C4-2B (cell line): ENCODE measurements at regions not wholly inside any gene's neighbourhood (a gene's known extent, or its start where the extent isn't known, plus 50 kb on each side); places are given as distances from the start of the nearest gene placed in this dataset.

Experiments used
- H3K27ac ChIP-seq: fragments of 450-650 bp; 2 replicates; pipeline ENCODE4 v1.5.1; 2017
- ZFX ChIP-seq: fragments of 450-650 bp; IDR thresholded peaks from 2 replicates; pipeline ENCODE4 v1.6.1; 2017
- TF ChIP-seq, protein P1 (sequence below): fragments of 450-650 bp; conservative IDR thresholded peaks from 2 replicates; pipeline ENCODE4 v1.5.1; 2017; ENCODE audit warnings: mild to moderate bottlenecking

DNA sequence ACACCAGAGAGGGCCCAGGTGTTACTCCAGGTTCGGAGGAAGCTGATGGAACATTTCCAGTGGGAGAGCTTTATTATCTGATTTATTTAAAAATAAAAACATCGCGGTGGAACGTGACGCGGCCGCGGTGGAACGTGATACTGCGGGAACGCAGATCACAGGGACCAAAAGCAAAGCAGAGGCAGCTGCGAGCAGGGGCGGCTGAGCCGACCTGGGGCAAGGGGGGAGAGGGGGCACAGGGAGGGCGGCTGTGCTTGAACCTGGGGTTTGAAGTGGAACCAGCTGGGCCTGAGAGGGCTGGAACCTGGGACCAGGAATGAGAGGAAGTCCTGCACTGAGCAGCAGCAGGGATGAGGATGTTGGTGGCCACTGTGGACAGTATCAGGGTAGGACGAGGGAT, 583.5 kb upstream of the SALL3 start:
- H3K27ac ChIP-seq: no peak overlapping the region
- TF ChIP-seq, protein P1, sequence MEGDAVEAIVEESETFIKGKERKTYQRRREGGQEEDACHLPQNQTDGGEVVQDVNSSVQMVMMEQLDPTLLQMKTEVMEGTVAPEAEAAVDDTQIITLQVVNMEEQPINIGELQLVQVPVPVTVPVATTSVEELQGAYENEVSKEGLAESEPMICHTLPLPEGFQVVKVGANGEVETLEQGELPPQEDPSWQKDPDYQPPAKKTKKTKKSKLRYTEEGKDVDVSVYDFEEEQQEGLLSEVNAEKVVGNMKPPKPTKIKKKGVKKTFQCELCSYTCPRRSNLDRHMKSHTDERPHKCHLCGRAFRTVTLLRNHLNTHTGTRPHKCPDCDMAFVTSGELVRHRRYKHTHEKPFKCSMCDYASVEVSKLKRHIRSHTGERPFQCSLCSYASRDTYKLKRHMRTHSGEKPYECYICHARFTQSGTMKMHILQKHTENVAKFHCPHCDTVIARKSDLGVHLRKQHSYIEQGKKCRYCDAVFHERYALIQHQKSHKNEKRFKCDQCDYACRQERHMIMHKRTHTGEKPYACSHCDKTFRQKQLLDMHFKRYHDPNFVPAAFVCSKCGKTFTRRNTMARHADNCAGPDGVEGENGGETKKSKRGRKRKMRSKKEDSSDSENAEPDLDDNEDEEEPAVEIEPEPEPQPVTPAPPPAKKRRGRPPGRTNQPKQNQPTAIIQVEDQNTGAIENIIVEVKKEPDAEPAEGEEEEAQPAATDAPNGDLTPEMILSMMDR: no peak
- TF ChIP-seq ZFX: no peak

DNA sequence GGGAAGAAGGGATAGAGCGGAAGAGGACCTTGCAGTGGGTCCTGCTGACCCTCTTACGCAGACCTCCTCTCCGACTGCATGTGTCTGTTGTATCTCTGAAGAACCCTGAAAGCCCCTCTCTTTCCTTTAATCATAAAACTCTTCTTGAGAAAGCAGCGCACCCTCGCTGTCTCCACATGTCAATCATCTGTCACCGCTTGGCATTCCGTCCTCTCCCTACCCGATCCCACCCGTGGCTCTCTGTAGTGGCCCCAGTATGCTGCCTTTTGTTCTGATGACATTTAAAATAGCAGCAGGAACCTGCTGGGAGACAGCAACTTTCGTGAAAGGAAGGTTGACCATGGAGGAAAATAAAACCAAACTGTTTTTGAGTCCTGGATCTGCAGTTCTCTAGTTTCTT, 582.9 kb upstream of the SALL3 start:
- TF ChIP-seq ZFX: no peak
- TF ChIP-seq, protein P1: no peak
- no peak overlapping the region for H3K27ac ChIP-seq

DNA sequence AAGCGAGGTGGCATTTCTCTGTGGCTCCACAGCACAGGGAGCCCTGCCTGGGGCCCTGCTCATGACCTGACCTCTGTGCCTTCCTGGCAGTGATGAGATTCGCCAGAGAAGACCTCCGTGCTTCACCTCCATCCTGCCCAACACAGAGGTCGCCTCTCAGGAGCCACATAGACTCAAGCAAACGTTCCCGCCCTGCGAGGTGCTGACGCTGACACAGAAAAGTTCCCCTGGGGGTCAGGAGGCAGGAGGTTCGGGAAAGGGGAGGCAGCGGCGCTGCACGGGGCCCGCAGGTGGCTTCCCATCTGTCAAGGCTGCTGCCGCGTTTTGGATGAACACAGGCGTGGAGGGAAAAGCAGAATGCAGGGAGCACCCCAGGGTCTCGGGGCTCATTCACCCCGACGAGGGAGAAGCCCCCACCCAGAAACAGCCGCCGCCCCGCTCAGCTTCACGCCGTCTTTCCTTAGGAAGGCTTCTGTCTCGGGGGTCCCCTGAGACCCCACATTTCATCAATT, 579.6 kb upstream of the SALL3 start:
- TF ChIP-seq, protein P1: no peak
- TF ChIP-seq ZFX: no peak
- no peak overlapping the region for H3K27ac ChIP-seq

DNA sequence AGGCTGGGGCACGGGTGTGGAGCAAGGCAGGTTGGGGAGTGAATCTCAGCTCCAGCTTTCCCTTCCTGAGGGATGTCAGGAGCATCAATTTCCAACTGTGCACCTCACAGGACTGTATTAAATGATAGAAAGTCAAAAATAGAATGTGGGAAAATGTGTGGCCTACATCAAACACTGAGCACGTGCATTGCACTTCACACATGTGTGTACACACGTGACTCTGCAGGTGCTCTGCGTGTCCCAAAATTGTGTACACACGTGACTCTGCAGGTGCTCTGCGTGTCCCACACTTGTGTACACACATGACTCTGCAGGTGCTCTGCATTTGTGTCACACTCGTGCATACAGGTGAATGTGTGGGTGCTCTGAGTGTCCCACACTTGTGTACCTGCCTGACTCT, 577.2 kb upstream of the SALL3 start:
- no peak overlapping the region for H3K27ac ChIP-seq
- no peak for TF ChIP-seq ZFX
- TF ChIP-seq, protein P1: no peak

DNA sequence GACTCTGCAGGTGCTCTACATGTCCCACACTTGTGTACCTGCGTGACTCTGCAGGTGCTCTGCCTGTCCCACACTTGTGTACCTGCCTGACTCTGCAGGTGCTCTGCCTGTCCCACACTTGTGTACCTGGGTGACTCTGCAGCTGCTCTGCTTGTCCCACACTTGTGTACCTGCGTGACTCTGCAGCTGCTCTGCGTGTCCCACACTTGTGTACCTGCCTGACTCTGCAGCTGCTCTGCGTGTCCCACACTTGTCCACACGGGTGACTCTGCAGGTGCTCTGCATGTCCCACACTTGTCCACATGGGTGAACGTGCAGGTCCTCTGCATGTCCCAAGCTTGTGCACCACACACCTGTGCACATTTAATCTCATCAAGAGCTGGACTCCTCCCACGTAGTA, 576.7 kb upstream of the SALL3 start:
- no peak overlapping the region for H3K27ac ChIP-seq
- no peak for TF ChIP-seq ZFX
- TF ChIP-seq, protein P1: no peak

DNA sequence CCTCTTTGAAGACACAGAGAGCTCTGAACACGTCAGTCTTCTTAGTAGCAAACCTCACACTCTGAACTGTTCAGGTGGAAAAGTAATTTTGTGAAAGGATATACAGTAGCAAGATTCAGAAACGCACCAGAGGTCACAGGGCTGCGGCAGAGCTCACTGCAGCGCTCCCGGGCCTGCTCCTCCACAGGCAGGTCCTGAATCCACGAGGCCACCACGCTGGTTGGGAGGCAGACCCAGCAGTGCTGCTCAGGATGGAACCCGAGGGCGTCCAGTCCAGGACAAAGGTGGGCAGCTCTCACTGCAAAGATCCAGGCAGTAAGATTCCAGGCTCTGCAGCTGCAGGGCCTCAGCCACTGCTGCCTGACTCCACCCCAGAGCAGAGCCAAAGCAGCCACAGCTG, 576.2 kb upstream of the SALL3 start:
- TF ChIP-seq ZFX: no peak
- TF ChIP-seq, protein P1: no peak

DNA sequence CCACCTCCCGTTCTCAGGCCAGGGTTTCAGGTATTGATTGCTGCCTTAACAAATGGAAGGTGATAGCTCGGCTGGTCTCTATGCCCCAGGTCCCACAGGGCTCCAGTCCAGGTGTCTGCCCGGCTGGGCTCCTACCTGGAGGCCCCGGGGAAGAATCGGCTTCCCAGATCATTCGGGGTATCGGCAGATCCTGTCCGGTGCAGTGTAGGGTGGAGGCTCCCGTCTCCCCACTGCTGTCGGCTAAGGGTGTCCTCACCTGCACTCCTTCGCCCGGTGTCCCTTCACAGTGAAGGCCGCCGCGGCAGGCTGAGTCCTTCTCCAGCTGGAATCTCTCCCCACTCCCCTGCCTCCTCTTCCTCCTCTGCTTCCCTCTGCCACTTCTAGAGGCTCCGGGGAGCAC, 573.9 kb upstream of the SALL3 start:
- TF ChIP-seq ZFX: no peak
- TF ChIP-seq, protein P1: no peak
- H3K27ac ChIP-seq: no peak overlapping the region

More for the DNA sequence above, 576.2 kb upstream of the SALL3 start:
- no peak overlapping the region for H3K27ac ChIP-seq
